HUDEP-2 (cell line): ENCODE measurements at regions not wholly inside any gene's neighbourhood (a gene's known extent, or its start where the extent isn't known, plus 50 kb on each side); places are given as distances from the start of the nearest gene placed in this dataset.
A peak's percentile ranks its signal among the peaks of the same experiment; 100 is the strongest.

Experiments used
- DNase-seq, 76 experiments: peaks; one replicate each; lab custom pipeline; 2025; ENCODE audit not compliant: unreplicated experiment in 76 of 76; lab: John Stamatoyannopoulos, UW

DNA sequence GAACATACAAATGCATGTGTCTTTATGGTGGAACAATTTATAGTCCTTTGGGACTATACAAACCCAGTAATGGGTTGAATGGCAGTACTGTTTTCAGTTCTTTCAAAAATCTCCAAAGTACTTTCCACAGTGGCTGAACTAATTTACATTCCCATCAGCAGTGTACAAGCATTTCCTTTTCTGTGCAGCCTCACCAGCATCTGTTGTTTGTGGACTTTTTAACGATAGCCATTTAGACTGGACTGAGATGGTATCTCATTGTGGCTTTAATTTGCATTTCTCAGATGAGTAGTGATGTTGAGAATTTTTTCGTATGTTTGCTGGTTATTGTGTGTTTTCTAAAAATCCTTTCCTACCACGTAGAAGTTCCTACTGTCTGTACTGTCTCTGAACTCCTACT is 327.2 kb upstream of the ZFP64 start:
- no peak for DNase-seq

DNA sequence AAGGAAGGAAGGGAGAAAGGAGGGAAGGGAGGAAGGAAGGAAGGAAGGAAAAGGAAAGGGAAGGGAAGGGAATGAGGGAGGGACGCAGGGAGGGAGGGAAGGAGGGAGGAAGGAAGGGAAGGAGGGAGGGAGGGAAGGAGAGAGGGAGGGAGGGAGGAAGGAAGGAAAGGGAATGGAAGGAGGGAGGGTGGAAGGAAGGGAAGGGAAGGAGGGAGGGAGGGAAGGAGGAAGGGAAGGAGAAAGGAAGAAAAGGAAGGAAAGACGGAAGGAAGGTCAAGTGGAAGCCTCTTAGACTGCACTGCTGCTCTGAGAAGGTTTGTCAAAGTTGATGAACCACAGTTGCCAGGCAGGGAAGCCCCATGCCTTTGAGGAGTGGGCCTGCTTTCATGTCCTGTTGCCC is 324.3 kb upstream of the ZFP64 start:
- DNase-seq = no peak

DNA sequence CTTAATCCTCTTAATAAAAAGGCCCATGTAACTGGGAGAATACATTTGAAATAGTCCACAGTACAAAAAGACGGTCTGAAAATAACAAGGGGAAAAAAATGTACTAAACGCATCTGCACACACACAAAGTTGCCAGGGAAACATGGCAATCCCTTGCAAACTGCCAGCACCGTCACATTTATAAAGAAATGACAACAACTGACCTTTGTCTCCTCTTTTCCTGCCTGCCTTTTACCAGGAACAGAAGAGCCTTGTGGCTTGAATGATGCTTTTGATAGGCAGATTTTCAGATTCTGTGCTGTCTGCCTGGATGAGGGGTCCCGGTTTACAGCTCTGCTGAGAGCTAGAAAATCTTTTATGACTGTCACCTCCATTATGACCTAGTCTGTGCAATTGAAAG is 308.6 kb upstream of the ZFP64 start:
- DNase-seq = no peak

DNA sequence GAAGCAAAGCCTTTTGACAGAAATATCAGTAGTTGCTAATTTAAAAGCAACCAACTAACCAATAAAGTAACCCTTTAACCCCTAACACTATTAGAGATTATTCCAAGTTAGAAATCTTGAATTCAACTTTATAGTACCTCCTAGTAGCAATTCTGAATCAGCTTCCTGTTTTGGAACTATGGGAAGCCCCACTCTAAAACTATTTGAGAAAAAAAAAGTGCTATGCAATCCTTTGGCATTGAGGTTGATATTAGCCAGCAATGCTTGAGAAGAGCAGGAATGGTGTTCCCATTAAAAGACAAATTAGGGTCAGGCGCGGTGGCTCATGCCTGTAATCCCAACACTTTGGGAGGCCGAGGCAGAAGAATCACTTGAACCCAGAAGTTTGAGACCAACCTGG is 306.2 kb upstream of the ZFP64 start:
- DNase-seq = no peak

DNA sequence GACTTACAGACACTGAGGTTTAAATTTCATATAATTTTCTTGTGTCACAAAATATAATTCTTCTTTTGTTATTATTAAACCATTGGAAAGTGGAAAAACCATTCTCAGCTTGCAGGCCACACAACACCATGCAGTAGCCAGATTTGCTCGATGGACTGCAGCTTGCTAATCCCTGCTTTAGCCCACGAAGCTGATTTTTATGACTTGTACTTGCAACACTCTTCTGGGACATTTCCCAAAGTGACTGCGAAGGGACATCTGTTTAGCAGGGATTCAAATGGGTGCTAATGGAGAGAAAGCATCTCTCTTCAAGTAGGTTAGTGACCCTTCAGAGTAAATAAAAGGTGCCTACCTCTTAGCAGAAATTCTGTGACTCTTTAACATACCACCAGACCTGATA is 304.6 kb upstream of the ZFP64 start:
- no peak for DNase-seq

DNA sequence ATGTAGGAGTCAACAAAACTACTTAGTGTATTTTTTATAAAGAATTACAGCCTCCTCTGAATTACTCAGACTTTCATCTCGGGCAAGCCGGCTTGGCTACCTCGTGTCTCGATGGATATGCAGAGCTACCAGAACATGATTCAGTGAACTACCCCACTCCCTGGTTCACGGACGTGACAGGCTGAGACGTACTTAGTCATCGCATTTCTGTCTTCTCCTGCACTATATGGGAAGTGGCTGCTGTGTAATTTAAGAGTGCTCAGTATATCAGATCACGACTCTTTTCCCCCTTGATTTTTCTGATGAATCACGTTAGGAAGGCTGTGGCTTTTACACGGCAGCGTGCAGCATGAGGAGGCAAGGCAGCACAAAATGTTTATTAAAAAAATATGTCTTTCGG is 302.7 kb upstream of the ZFP64 start:
- DNase-seq = no peak

DNA sequence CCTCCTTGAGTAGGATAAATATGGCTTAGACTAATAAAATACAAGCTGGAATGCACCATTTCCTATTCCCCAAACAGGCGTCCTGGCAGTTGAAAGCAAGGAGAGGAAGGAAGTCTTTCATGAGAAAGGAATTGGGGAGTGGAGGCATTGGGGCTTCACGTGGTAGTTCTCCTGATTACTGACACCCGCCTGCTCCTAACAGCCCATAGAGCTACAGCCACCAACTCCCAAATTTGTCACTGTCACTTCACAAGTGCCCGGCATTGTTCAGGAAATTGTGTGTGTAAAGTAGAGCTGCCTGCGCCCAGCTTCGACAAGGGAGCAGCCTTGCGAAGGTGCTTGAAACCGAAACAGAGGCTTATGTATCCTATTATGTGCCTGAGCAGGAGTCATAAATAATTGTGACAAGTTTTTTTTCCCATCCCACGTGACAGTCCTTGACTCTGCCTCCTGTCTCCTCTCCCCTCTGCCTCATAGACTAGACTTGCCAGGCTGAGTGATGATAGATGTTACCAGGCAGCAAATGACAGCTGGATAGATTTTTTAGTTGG is 301.7 kb upstream of the ZFP64 start:
- no peak for DNase-seq

DNA sequence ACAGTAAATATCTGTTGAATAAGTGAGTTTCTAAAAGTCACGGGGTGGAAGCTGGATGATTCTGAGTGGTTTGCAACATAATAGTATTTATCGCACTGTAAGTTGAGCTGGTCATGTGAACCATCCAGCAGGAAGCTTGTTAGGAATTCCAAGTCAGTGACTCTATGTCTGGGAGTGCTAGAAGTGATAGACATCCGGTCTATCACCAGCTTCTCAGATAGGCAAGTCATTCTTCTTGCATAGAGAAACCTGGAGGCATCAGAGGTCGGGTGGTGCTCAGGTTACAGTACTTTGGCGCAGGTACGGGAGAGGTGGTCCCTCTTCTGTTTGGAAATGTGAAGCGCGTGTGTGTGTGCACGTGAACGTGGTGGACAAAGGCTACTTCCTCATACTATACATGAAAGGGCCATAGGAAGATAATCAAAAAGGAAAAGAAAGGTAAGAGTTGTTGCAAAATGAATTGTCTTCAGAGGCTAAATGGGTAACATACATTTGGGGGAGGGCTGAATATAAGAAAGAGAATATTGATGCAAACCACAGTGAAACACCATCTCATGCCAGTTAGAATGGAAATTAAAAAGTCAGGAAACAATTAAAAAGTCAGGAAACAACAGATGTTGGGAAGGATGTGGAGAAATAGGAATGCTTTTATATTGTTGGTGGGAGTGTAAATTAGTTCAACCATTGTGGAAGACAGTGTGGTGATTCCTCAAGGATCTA is 299.3 kb upstream of the ZFP64 start:
- no peak for DNase-seq

DNA sequence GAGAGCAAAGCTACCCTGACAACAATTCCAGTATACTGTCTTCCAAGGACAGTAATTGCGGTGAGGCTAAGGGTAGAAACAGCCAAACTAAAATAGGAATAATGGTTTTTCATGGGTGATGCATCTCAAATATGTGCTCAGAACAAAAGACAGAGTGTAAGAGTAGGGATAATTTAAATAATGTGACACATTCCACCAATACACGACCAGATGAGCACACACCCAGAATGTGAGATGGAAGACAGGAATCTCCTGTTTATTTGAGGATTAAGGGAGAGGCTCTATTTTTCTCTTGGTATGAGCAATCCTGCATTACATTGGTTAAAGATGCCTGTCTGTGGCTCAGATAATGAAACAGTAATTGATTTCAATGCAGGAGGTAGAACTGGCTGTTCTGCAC is 292.9 kb upstream of the ZFP64 start:
- DNase-seq = no peak

DNA sequence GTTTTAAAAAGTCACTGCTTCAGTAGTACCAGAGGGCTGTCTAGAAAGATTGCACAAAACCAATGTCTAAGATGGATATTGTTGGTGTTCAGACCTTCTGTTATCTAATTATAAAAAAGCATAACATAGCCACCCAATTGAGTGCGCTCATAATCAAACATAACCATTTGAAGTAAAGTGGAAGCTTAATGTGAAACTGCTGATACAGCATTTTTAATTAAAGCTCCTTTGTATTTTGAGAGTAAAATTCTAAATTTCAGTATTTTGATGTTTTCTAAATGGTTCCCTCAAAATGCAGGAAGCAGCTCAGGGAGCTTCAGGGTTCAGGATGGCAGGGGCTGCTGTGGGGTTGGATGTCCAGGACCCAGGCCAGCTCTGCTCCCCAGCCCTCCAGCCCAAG is 291.8 kb upstream of the ZFP64 start:
- DNase-seq = no peak

DNA sequence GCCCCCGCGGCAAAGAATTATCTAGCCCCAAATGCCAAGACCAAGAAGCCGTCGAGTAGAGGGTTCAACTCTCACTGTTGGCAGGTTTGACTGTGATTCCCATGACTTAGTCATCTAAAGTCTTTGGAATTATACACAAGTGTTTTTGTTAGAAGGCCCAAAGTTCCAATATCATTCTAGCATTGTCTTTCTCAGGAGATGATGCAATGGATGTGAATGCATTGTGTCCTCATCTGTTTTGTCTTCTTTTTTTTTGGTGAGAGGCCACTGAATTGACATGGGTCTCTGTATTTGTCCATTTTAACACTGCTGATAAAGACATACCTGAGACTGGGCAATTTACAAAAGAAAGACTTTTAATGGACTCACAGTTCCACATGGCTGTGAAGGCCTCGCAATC is 290.5 kb upstream of the ZFP64 start:
- DNase-seq = no peak

DNA sequence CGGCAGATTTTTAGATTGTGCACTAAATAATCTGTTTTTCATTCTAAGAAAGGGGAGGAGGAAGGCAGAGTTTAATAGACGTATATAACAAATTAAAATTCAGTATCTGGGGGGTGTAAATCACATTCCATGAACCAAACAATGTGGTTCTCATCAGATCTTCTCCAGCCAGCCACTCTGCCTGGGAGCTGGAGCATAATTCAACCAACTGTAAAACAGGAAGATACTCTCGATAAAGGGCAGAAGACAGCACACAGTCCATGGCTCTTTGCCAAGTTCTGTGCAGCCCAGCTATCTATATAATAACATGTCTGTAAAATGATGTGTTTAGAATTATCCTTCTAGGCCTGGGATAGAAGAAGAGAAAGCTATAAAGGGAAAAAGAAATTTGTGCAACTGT is 289.9 kb upstream of the ZFP64 start:
- DNase-seq = peak in 1 of 76 experiments; percentile 1

DNA sequence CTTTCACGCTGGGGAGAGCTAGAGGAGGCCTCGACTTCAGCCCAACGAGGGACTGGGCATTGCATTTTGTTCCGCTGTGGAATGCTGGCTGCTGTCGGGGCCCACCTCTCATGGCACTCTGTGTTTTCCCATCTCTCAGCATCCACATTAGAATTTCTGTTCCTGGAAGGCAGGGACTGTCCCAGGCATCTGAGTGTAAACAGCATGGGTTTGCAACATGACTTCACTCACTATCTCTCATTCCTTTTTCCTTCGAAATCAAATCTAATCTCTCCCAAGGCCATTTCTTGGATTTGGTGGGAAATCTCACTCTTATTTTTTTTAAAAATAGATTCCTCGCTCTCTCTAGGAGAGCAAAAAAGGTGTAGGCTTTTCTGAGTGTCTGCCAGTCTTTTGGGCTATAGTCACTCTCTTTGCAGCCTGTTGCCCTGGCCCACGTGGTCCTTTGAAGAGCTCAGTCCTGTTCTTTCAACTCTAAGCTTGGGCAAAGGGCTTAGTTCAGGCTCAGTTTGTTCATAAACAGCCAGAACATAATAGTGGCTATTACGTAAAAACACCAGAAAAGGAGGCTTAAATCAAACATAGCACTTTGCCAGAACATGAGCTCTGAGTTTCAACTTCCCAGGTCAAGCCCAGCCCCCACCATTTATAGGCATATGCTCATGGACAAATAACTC is 284.6 kb upstream of the ZFP64 start:
- no peak for DNase-seq

DNA sequence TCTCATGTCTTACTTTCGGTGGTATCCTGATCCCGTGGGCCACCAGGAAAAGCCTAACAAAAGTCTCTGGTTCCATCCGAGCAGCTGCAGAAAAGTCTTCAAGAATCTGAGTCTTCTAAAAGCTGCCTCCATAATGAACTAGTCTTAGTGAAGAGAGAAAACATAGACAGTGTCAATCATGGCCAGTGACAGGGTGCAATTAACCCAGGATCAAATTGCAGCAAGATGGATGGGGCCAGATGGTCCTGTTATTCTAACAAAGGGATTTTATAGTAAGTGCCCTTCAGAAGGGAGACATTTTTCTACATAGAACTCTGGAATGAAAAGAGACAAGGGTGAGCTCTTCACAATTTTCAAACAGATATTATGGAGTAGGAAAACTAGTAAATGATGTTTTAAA is 281.6 kb upstream of the ZFP64 start:
- no peak for DNase-seq

DNA sequence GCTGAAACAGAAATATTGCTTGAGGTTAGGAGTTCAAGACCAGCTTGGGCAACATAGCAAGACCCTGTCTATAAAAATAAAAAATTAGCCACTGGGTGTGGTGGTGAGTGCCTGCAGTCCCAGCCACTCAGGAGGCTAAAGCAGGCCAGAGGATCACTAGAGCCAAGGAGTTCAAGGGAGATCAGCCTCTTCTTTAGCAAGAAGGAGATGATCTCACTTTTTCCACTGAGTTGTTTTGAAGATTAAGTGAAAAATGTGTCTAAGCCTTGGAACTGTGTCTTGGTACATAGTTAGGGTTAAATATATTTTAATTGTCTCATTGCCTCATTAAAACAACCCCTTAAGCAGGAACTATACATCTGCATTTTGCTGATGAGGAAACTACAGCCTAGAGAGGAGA is 279.0 kb upstream of the ZFP64 start:
- DNase-seq = no peak

DNA sequence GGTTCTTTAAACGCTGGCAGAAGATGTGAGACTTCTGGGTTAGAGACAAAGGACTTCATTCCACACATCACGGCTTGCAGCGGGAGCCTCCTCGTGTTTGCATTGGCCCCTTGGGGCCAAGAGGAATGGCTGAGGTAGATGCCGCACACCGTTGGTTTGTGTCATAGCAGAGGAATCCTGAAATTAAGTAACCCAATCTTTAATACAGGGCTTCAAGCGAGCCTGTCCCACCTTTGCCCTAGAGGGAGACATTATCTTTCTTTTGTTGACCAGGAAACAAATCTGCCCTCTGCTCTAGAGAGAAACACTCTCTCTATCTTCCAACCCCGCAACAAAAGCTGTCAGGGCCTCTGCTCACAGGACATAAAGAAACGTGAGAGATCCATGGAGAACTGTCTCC is 277.5 kb upstream of the ZFP64 start:
- DNase-seq = no peak

DNA sequence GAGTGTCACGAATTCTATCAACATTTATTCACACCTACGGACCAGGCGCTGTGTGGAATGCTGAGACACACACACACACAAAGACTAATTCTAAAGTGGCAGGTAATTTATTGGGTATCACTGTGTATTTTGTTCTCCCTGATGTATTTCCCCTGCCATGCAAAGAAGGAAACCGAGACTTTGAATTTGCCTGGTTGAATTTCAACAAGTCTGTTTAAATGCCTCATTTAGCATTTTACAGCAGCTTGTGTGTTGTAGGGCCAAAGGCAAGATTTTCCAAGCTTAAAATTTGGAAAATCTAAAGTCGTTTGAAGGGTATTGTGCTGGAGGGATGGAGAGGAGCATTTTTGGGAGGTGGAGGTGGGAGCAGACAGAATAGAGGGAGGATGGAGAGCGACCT is 274.4 kb upstream of the ZFP64 start:
- DNase-seq = no peak

DNA sequence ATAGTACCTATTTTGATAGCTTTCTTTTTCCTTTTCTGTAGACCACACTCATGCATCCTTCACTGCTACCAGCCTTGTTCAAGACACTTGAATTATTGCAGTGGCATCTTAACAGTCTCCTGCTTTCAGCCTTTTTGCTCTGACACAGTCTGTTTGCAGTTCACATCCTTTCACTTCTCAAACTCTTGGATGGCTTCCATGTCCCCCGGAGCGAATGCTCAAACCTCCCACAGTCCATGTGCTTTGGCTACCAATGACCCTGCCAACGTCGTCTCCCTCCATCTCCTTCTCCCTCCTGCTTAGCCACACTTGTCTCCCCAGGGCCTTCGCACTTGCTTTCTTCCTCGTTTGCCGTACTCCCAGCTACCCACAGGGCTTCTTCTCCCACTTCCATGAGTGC is 270.0 kb upstream of the ZFP64 start:
- no peak for DNase-seq

DNA sequence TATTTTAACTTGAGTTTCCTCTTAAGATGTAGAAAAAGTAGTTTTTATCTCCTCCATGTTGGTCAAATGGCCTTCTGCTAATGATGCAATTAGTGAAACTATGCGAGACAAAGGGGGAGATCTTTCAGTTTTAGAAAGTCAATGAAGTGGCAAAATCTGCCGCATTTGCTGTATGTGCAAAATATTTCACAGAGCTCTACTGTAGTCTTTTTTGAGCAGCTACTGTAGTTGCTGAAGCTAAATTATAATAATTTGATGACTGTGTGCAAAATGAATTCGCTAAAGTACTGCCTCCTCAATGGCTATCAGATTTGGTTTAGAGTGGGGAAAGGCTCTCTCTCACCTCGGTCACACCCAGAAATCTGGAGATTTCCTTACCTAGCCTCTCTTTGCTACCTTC is 267.6 kb upstream of the ZFP64 start:
- no peak for DNase-seq

DNA sequence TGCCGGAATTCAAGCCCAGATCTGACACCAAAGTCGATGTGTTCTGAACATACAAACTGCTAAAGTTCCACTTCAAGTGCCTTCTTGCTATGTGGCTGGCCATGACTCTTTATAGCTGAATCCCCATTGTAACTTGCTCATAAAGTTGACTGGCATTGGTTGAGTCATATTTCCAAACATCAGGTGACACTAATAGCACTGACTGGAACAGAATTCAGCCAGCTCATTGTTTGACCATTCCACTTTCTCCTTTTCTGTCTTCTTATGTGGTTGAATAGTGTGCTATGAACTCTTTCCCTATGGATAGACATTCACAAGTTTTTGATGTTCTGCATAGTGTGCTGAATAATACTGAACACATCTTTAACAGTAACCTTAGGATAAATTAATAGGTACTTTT is 266.2 kb upstream of the ZFP64 start:
- no peak for DNase-seq

DNA sequence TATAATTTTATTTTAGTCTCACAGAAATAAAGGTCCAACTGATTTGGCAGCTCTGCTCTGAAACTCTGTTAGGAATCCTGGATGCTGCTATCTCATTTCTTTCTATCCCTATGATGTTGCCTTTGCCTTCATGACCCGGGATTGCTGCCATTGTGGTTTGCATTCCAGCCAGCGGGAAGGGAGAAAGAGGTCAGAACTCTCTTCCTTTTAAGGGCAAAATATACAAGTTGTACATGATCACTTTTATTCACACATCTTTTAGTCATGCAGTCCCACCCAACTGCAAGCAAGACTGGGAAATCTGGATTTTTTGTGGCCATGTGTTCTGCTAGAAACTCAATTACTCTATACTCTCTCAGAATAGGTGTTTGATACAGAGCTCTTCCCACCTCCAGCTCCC is 263.1 kb upstream of the ZFP64 start:
- DNase-seq = no peak

DNA sequence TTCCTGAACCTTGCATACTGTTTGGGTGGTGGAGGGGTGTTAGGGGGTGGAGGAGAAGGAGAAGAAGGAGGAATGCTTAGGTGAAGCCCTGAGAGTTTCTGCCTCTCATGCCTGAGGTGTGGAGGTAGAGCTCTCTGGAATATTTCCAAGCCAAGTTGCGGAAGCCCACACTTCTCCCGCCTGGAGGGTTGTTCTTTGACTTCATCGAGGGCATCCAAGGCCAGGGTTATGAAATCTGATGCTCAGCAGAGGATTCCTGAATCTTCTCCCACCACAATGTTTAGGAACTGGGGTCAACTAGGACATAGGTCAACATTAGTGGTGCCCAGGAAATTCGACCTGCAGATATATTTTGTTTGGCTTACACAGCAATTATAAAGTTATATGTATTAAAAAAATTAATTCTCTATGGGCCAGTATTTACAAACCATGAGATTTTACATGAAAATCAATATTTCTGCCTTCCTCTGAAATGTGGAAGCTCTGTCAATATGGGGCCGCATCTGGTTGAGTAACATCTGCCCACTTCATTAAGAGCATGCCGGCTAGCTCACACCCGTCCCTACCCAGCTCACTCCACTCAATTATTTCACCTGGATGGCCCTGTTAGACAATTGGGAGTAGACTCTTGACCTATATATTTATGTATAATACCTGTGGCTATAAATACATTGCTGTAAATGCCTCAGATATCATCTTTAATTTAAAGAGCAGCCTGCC is 257.1 kb upstream of the ZFP64 start:
- no peak for DNase-seq
